Chondrocyte (in vitro differentiated cells): ENCODE measurements at regions not wholly inside any gene's neighbourhood (a gene's known extent, or its start where the extent isn't known, plus 50 kb on each side); places are given as distances from the start of the nearest gene placed in this dataset.
A peak's percentile ranks its signal among the peaks of the same experiment; 100 is the strongest.

Source experiments
- DNase-seq: peaks from one replicate; pipeline ENCODE4 v3.0.0; 2021; ENCODE audit warnings: mixed read lengths, low spot score
- H3K27ac Mint-ChIP-seq: one replicate; pipeline ENCODE4 v1.8.0; 2021; ENCODE audit warnings: mild to moderate bottlenecking, moderate library complexity, mixed read lengths; ENCODE audit not compliant: unreplicated experiment
- H3K27me3 Mint-ChIP-seq: 2 replicates; pipeline ENCODE4 v1.8.0; 2021; ENCODE audit warnings: low read depth, mixed read lengths
- H3K36me3 Mint-ChIP-seq: 2 replicates; pipeline ENCODE4 v1.8.0; 2021; ENCODE audit warnings: low read depth, mixed read lengths
- H3K4me1 Mint-ChIP-seq: 2 replicates; pipeline ENCODE4 v1.8.0; 2021; ENCODE audit warnings: low read depth, mild to moderate bottlenecking, mixed read lengths
- H3K4me3 Mint-ChIP-seq: one replicate; pipeline ENCODE4 v1.8.0; 2021; ENCODE audit warnings: mild to moderate bottlenecking, moderate library complexity, mixed read lengths; ENCODE audit not compliant: unreplicated experiment
- H3K9me3 Mint-ChIP-seq: 2 replicates; pipeline ENCODE4 v1.8.0; 2021; ENCODE audit warnings: low read depth, mixed read lengths
- TF ChIP-seq, protein P1 (sequence below): fragments of 200-600 bp; sonication (generic); IDR thresholded peaks from 2 replicates; pipeline ENCODE4 v1.5.0; 2021; ENCODE audit warnings: antibody characterized with exemption, mild to moderate bottlenecking, moderate library complexity

DNA sequence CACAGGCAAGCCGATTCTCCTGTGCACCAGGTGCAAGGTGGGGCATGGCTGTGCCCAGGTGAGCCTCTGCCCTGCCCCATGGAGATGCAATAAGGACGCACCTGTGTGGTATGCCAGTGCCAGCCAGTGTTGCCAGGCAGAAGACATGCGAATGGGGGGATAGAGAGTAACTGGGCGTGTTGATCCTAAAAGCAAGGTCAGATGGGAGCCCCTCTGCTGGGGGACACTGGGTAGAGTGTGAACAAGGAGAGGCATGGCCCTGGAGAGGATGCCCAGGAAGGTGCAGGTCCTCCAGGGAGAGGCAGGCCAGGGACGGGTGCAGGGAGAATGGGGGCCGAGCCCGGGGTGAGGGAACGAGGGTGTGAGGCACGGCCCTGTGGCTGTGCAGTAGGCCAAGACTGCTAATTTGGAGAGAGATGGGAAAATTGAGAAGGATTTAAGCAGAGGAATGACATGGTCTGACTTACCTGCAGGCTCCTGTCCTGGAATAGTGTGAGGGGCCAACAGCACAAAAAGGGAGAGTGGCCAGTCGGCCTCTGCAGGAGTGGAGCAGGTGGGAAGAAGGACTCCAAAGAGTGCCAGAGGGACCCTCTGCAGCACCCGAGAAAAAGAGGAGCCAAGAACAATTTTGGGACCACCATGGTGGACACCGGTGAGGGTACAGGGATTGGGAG lies 690.4 kb upstream of the HS6ST1 start:
- peaks cover 9% of the 10 kb centered on the region for H3K27me3 Mint-ChIP-seq
- DNase-seq = peak; percentile 82
- no peak overlapping the region for H3K4me3 Mint-ChIP-seq
- H3K27ac Mint-ChIP-seq = no peak overlapping the region
- TF ChIP-seq, protein P1, sequence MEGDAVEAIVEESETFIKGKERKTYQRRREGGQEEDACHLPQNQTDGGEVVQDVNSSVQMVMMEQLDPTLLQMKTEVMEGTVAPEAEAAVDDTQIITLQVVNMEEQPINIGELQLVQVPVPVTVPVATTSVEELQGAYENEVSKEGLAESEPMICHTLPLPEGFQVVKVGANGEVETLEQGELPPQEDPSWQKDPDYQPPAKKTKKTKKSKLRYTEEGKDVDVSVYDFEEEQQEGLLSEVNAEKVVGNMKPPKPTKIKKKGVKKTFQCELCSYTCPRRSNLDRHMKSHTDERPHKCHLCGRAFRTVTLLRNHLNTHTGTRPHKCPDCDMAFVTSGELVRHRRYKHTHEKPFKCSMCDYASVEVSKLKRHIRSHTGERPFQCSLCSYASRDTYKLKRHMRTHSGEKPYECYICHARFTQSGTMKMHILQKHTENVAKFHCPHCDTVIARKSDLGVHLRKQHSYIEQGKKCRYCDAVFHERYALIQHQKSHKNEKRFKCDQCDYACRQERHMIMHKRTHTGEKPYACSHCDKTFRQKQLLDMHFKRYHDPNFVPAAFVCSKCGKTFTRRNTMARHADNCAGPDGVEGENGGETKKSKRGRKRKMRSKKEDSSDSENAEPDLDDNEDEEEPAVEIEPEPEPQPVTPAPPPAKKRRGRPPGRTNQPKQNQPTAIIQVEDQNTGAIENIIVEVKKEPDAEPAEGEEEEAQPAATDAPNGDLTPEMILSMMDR = no peak
- no peaks in the 10 kb centered on the region for H3K4me1 Mint-ChIP-seq
- no peaks in the 10 kb centered on the region for H3K36me3 Mint-ChIP-seq
- peaks cover 8% of the 10 kb centered on the region for H3K9me3 Mint-ChIP-seq

DNA sequence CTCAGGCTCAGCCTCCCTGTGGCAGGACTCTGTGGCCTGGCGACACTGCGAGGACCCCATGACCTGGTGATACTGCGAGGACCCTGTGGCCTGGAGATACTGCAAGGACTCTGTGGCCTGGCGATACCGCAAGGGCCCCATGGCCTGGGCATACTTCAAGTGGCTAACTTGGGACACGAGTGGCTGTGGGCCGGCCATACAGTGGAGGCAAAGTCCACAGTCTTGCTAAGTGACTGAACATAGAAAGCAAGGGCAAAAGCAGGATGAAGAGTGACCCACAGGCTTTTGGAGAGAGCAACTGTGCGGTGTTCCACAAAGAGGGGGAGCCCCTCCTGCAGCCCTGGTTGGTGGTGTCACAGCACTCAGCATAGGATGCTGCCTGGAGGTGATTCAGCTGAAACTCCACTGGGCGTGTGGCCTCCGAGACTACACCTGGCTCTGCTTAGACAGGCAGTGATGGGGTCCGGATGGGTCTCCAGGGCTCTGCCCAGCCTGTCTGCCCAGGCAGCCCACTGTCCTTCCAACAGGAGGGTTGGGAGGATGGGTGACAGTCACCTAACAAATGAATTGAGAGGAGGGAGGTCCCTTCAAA lies 691.0 kb upstream of the HS6ST1 start:
- Mint-ChIP-seq H3K9me3 (peaks cover 8% of the 10 kb centered on the region), H3K36me3 (no peaks in the 10 kb centered on the region), H3K27ac (no peak overlapping the region), H3K4me3 (no peak overlapping the region), H3K27me3 (peaks cover 11% of the 10 kb centered on the region), H3K4me1 (no peaks in the 10 kb centered on the region)
- TF ChIP-seq, protein P1 = no peak
- DNase-seq = peak; percentile 86

DNA sequence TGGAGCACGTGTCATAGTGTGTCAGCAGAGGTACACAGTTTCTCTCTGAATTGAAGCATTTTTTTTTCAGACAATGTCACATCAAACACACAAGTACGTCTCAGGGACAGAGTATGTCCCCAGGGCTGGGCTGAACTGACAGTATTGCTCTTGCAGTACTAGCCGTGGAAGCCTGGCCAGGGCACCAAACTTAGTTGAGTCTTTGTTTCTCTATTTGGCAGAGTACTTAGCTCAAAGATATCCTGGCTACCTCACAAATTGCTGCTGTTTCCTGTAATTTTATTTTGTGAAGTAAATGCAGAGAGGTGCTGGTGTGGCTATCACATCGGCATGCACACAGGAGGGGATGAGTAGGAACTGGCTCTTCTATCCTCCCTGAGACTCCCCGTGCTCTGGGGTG lies 691.6 kb upstream of the HS6ST1 start:
- H3K27ac Mint-ChIP-seq = no peak overlapping the region
- TF ChIP-seq, protein P1 = no peak
- H3K9me3 Mint-ChIP-seq = peaks cover 8% of the 10 kb centered on the region
- H3K4me1 Mint-ChIP-seq = no peaks in the 10 kb centered on the region
- H3K36me3 Mint-ChIP-seq = no peaks in the 10 kb centered on the region
- H3K27me3 Mint-ChIP-seq = peaks cover 12% of the 10 kb centered on the region
- no peak overlapping the region for H3K4me3 Mint-ChIP-seq
- DNase-seq = no peak

DNA sequence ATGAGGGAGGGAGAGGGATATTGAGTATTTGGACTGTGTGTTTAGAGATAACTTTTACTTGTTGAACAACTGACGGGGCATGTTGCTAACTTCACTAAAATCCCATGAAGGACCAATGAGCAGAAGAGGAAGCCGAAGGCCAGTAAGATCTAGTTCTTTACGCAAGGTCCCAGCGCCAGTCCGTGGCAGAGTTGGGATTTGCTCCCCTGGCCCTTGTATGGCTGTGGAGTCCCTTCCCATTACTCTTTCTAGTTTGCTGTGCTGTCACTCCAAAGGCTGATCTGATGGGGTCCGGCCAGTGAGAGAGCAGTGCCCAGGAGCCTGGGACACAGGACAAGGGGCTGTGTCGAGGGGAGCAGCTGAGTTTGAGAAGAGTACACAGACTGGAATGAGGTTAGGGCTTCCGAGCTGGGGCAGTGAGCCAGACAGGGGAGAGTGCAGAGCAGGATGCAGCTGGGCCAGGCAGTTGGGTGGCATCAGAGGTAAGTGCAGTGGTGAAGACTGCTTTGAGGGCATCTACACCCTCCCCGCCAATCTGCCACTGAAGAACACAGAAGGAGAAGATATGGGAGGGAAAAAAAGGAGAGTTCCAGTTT lies 692.9 kb upstream of the HS6ST1 start:
- Mint-ChIP-seq H3K4me3 (no peak overlapping the region), H3K4me1 (no peaks in the 10 kb centered on the region), H3K27ac (no peak overlapping the region), H3K36me3 (no peaks in the 10 kb centered on the region), H3K9me3 (peaks cover 8% of the 10 kb centered on the region), H3K27me3 (peaks cover 12% of the 10 kb centered on the region)
- TF ChIP-seq, protein P1 = no peak
- DNase-seq = no peak

DNA sequence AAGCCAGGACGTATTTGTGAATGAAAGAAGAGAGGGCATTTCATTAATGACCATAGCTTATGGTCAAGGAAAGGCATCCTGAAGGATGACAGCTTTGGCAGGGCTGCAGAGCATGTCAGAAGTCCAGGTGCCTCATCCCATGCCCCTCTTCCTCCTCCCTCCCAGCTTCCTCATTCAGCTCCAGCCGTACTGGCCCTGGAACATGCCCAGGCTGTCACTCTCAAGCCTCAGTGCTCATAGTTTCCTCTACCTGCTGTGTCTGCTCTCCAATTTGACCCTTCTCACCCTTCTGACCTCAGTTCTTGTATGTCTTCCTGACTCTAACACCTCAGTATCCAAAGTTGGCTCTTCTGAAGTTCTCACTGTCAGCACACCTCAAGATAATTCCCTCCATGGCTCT lies 695.8 kb upstream of the HS6ST1 start:
- TF ChIP-seq, protein P1 = no peak
- peaks cover 8% of the 10 kb centered on the region for H3K9me3 Mint-ChIP-seq
- H3K27ac Mint-ChIP-seq = no peak overlapping the region
- H3K4me3 Mint-ChIP-seq = no peak overlapping the region
- H3K27me3 Mint-ChIP-seq = peaks cover 9% of the 10 kb centered on the region
- H3K36me3 Mint-ChIP-seq = no peaks in the 10 kb centered on the region
- no peaks in the 10 kb centered on the region for H3K4me1 Mint-ChIP-seq
- no peak for DNase-seq
